WERI-Rb-1 (cell line): ENCODE measurements at regions not wholly inside any gene's neighbourhood (a gene's known extent, or its start where the extent isn't known, plus 50 kb on each side); places are given as distances from the start of the nearest gene placed in this dataset.

Experiments
- DNase-seq: peaks from one replicate; pipeline ENCODE4 v3.0.0-alpha.2; 2020
- H3K27ac ChIP-seq: fragments of 250-450 bp; sonication (Bioruptor Pico); 2 replicates; pipeline ENCODE4 v1.5.1; 2020; ENCODE audit warnings: mild to moderate bottlenecking, moderate library complexity
- H3K27me3 ChIP-seq: fragments of 250-450 bp; sonication (Bioruptor Pico); 2 replicates; pipeline ENCODE4 v1.5.1; 2021; ENCODE audit warnings: mild to moderate bottlenecking, low read depth, moderate library complexity; ENCODE audit not compliant: insufficient read depth, severe bottlenecking
- H3K36me3 ChIP-seq: fragments of 250-450 bp; sonication (Bioruptor Pico); 2 replicates; pipeline ENCODE4 v1.5.1; 2020; ENCODE audit warnings: mild to moderate bottlenecking, moderate library complexity
- H3K4me3 ChIP-seq: 2 replicates; pipeline ENCODE4 v1.5.1; 2011; ENCODE audit warnings: low read depth, mild to moderate bottlenecking, control low read depth, low read length
- H3K9me3 ChIP-seq: fragments of 250-450 bp; sonication (Bioruptor Pico); 2 replicates; pipeline ENCODE4 v1.5.1; 2021; ENCODE audit warnings: mild to moderate bottlenecking, moderate library complexity; ENCODE audit not compliant: severe bottlenecking
- TF ChIP-seq, protein P1 (sequence below): IDR thresholded peaks from 2 replicates; pipeline ENCODE4 v1.5.1; 2011; ENCODE audit warnings: low read depth, mild to moderate bottlenecking, control low read depth, inconsistent platforms, low read length

DNA sequence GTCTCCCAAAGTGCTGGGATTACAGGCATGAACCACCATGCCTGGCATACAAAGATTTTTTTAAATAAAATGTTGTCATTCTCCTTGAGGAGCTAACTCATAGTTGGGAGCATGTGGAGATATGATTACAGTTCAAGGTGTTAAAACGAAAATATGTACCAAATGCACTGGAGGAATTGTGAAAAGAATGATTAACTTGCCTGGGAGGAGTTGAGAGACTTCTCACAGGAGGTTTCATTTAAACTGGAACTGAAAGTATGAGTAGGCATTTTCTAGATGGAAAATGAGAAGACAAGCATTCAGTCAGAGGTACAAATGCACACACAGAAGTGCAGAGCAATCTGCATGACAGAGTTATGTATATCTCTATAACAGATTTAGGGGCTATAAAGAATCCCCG, 126.6 kb upstream of the PDE1A start:
- TF ChIP-seq, protein P1, sequence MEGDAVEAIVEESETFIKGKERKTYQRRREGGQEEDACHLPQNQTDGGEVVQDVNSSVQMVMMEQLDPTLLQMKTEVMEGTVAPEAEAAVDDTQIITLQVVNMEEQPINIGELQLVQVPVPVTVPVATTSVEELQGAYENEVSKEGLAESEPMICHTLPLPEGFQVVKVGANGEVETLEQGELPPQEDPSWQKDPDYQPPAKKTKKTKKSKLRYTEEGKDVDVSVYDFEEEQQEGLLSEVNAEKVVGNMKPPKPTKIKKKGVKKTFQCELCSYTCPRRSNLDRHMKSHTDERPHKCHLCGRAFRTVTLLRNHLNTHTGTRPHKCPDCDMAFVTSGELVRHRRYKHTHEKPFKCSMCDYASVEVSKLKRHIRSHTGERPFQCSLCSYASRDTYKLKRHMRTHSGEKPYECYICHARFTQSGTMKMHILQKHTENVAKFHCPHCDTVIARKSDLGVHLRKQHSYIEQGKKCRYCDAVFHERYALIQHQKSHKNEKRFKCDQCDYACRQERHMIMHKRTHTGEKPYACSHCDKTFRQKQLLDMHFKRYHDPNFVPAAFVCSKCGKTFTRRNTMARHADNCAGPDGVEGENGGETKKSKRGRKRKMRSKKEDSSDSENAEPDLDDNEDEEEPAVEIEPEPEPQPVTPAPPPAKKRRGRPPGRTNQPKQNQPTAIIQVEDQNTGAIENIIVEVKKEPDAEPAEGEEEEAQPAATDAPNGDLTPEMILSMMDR, result no peak

GRCh38 chr2:182554950-182555349, 128.1 kb upstream of the PDE1A start:
- DNase-seq, result no peak
- TF ChIP-seq, protein P1, result no peak
- no peak overlapping the region for H3K4me3 ChIP-seq
- no peaks in the 10 kb centered on the region for H3K36me3 ChIP-seq
- no peaks in the 10 kb centered on the region for H3K9me3 ChIP-seq
- H3K27ac ChIP-seq, result no peak overlapping the region
- no peaks in the 10 kb centered on the region for H3K27me3 ChIP-seq

More for the DNA sequence above, 126.6 kb upstream of the PDE1A start:
- H3K4me3 ChIP-seq, result no peak overlapping the region
- DNase-seq, result no peak
- H3K27me3 ChIP-seq, result no peaks in the 10 kb centered on the region
- no peak overlapping the region for H3K27ac ChIP-seq
- no peaks in the 10 kb centered on the region for H3K36me3 ChIP-seq
- no peaks in the 10 kb centered on the region for H3K9me3 ChIP-seq

GRCh38 chr2:182558564-182558963, 131.7 kb upstream of the PDE1A start:
- no peak for DNase-seq
- TF ChIP-seq, protein P1, result no peak
- H3K27ac ChIP-seq, result no peak overlapping the region
- no peak overlapping the region for H3K4me3 ChIP-seq
- no peaks in the 10 kb centered on the region for H3K27me3 ChIP-seq
- H3K9me3 ChIP-seq, result no peaks in the 10 kb centered on the region
- H3K36me3 ChIP-seq, result no peaks in the 10 kb centered on the region

- DNase-seq, result no peak
- no peak overlapping the region for H3K27ac ChIP-seq
- H3K9me3 ChIP-seq, result no peaks in the 10 kb centered on the region
- H3K36me3 ChIP-seq, result no peaks in the 10 kb centered on the region
- TF ChIP-seq, protein P1, result no peak
- no peaks in the 10 kb centered on the region for H3K27me3 ChIP-seq
- H3K4me3 ChIP-seq, result no peak overlapping the region
Measured at GRCh38 chr2:182559623-182560022, 132.8 kb upstream of the PDE1A start.

- no peak for DNase-seq
- Histone ChIP-seq H3K27ac (no peak overlapping the region), H3K36me3 (no peaks in the 10 kb centered on the region), H3K9me3 (no peaks in the 10 kb centered on the region), H3K4me3 (no peak overlapping the region), H3K27me3 (no peaks in the 10 kb centered on the region)
- TF ChIP-seq, protein P1, result no peak
Measured at GRCh38 chr2:182565911-182566567, 139.2 kb upstream of the PDE1A start.

GRCh38 chr2:182573553-182573952, 142.5 kb upstream of the DNAJC10 start:
- DNase-seq, result no peak
- TF ChIP-seq, protein P1, result no peak
- Histone ChIP-seq H3K27me3 (no peaks in the 10 kb centered on the region), H3K36me3 (no peaks in the 10 kb centered on the region), H3K4me3 (no peak overlapping the region), H3K9me3 (no peaks in the 10 kb centered on the region), H3K27ac (no peak overlapping the region)
